ENCODE measurements at regions not wholly inside any gene's neighbourhood (a gene's known extent, or its start where the extent isn't known, plus 50 kb on each side); places are given as distances from the start of the nearest gene placed in this dataset.

- no peak for TF ChIP-seq ZNF274 (IDR thresholded peaks at IDR 0.05; ENCODE audit: low read depth, low read length)
- TF ChIP-seq SUZ12 (IDR thresholded peaks at IDR 0.05; ENCODE audit: extremely low read depth, insufficient read depth, insufficient read length): no peak
- no peak for TF ChIP-seq YY1 (IDR thresholded peaks at IDR 0.05; ENCODE audit: insufficient read depth, insufficient read length)
These were observed 246.4 kb downstream of the SMARCA2 start for GRCh38 chr9:2261421-2262103.

Data from NT2/D1 (cell line).